Tibial nerve (tissue), 4 donors: ENCODE measurements at regions not wholly inside any gene's neighbourhood (a gene's known extent, or its start where the extent isn't known, plus 50 kb on each side); places are given as distances from the start of the nearest gene placed in this dataset.

ENCODE experiments used
- DNase-seq, 2 donors: peaks; one replicate each; pipeline ENCODE4 v3.0.0-alpha.2; 2019; ENCODE audit warnings: low spot score in 2 of 2
- H3K27ac ChIP-seq, 4 donors: fragments of 200-600 bp; sonication (generic) in 3 of 4; one replicate each; pipeline ENCODE4 v1.5.1; 2017 to 2019; ENCODE audit warnings: mild to moderate bottlenecking in 1 of 4
- H3K27me3 ChIP-seq, 2 donors: fragments of 200-600 bp; sonication (generic) in 1 of 2; one replicate each; pipeline versions ENCODE4 v1.5.1 to v1.6.0; 2017 to 2019
- H3K36me3 ChIP-seq, 3 donors: fragments of 200-600 bp; sonication (generic); one replicate each; pipeline ENCODE4 v1.5.1; 2018 to 2019
- H3K4me1 ChIP-seq, 4 donors: fragments of 200-600 bp; sonication (generic) in 3 of 4; one replicate each; pipeline ENCODE4 v1.5.1; 2017 to 2019
- H3K4me3 ChIP-seq, 4 donors: fragments of 200-600 bp; sonication (generic) in 3 of 4; one replicate each; pipeline ENCODE4 v1.5.1; 2017 to 2019; ENCODE audit warnings: mild to moderate bottlenecking in 1 of 4, moderate library complexity in 1 of 4
- H3K9me3 ChIP-seq, 4 donors: fragments of 200-600 bp; sonication (generic) in 3 of 4; one replicate each; pipeline ENCODE4 v1.5.1; 2017 to 2019
- CTCF ChIP-seq, 5 experiments: fragments of 200-600 bp in 3 of 5; fragments of 450-650 bp in 2 of 5; sonication (generic) in 3 of 5; IDR thresholded peaks; one replicate each; pipeline ENCODE4 v1.5.1; 2016 to 2019; ENCODE audit warnings: antibody characterized with exemption in 5 of 5, mild to moderate bottlenecking in 3 of 5, moderate library complexity in 2 of 5
- EP300 ChIP-seq, 2 donors: sonication (generic); formaldehyde crosslinking; IDR thresholded peaks; one replicate each; pipeline ENCODE4 v1.6.1; 2017; ENCODE audit warnings: antibody characterized with exemption in 2 of 2, mild to moderate bottlenecking in 1 of 2
- POLR2A ChIP-seq, 2 donors: fragments of 450-650 bp; IDR thresholded peaks; one replicate each; pipeline ENCODE4 v1.6.1; 2017; ENCODE audit warnings: antibody characterized with exemption in 2 of 2, mild to moderate bottlenecking in 2 of 2, moderate library complexity in 2 of 2
- WGBS, 2 donors: methylation state at CpG; one replicate each; pipeline ENCODE4 v1.1.5; 2018; 5-methylcytosine and 5-hydroxymethylcytosine counted together

GRCh38 chr3:166110102-166110501 lies 272.9 kb upstream of the BCHE start:
- no peak for DNase-seq
- Histone ChIP-seq H3K27ac (no peak overlapping the region), H3K4me1 (no peaks in the 10 kb centered on the region), H3K4me3 (no peak overlapping the region), H3K9me3 (no peaks in the 10 kb centered on the region), H3K36me3 (no peaks in the 10 kb centered on the region), H3K27me3 (no peaks in the 10 kb centered on the region)
- TF ChIP-seq CTCF (IDR thresholded peaks at IDR 0.05) (no peak), EP300 (IDR thresholded peaks at IDR 0.05) (no peak), POLR2A (IDR thresholded peaks at IDR 0.05) (no peak)
- WGBS, 2 donors: 77 to 80% methylated on average over 3 of the region's 3 CpGs

DNA sequence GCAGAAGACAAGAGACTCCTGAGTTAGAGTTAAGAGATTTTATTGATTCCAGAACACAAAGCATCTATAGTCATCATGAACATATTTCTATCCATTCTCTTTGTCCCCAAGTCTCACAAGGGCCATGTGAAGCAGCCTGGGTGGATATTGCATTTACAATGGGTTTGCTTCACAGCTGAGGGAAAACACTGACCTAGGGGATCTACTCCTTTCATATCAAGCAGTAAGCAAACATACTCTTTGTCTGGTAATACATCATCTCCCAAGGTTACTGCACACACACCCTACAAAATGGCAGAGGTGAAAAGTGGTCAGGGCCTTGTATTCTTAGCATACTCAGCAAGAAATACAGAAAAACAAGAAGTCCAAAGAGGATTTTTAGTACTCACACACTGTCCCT lies 267.7 kb upstream of the BCHE start:
- H3K27ac ChIP-seq: no peak overlapping the region
- TF ChIP-seq POLR2A (IDR thresholded peaks at IDR 0.05) (no peak), CTCF (IDR thresholded peaks at IDR 0.05) (no peak), EP300 (IDR thresholded peaks at IDR 0.05) (no peak)
- no peaks in the 10 kb centered on the region for H3K9me3 ChIP-seq
- H3K36me3 ChIP-seq: no peaks in the 10 kb centered on the region
- no peaks in the 10 kb centered on the region for H3K27me3 ChIP-seq
- DNase-seq: no peak
- no peaks in the 10 kb centered on the region for H3K4me1 ChIP-seq
- H3K4me3 ChIP-seq: no peak overlapping the region

- H3K36me3 ChIP-seq: no peaks in the 10 kb centered on the region
- TF ChIP-seq EP300 (IDR thresholded peaks at IDR 0.05) (no peak), CTCF (IDR thresholded peaks at IDR 0.05) (no peak), POLR2A (IDR thresholded peaks at IDR 0.05) (no peak)
- no peak overlapping the region for H3K27ac ChIP-seq
- H3K27me3 ChIP-seq: no peaks in the 10 kb centered on the region
- no peaks in the 10 kb centered on the region for H3K4me1 ChIP-seq
- DNase-seq: no peak
- 78 to 84% methylated on average over 1 of the region's 1 CpG for WGBS, 2 donors
- no peaks in the 10 kb centered on the region for H3K9me3 ChIP-seq
- H3K4me3 ChIP-seq: no peak overlapping the region
Observed at GRCh38 chr3:166100730-166101129, 263.5 kb upstream of the BCHE start.

DNA sequence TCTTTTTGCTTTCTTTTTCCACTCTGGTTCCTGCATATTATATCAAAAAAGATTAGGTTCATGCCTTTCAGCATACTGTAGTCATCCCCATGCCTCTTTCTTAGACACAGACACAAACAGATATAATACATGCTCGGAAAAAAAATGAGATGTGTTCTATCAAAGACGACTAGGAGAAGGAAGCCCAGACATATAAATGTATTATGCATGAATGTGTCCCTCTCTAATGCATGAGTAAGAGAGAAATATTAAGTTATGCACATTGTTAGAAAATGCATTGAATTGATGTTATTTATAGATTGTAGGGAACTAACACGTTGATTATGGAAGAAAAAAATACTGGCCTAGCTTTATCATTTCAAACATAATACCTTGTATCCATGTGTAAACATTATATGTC lies 252.4 kb upstream of the BCHE start:
- WGBS, 2 donors: 74 to 76% methylated on average over 3 of the region's 3 CpGs
- TF ChIP-seq EP300 (IDR thresholded peaks at IDR 0.05) (no peak), CTCF (IDR thresholded peaks at IDR 0.05) (no peak), POLR2A (IDR thresholded peaks at IDR 0.05) (no peak)
- no peaks in the 10 kb centered on the region for H3K9me3 ChIP-seq
- no peak overlapping the region for H3K4me3 ChIP-seq
- no peak overlapping the region for H3K27ac ChIP-seq
- H3K27me3 ChIP-seq: no peaks in the 10 kb centered on the region
- no peak for DNase-seq
- H3K36me3 ChIP-seq: no peaks in the 10 kb centered on the region
- no peaks in the 10 kb centered on the region for H3K4me1 ChIP-seq

GRCh38 chr3:166085164-166085856 lies 248.1 kb upstream of the BCHE start:
- H3K9me3 ChIP-seq: no peaks in the 10 kb centered on the region
- 84 to 90% methylated on average over 4 of the region's 4 CpGs for WGBS, 2 donors
- H3K36me3 ChIP-seq: no peaks in the 10 kb centered on the region
- H3K27me3 ChIP-seq: no peaks in the 10 kb centered on the region
- no peak for DNase-seq
- no peak overlapping the region for H3K27ac ChIP-seq
- TF ChIP-seq EP300 (IDR thresholded peaks at IDR 0.05): no peak
- no peak for TF ChIP-seq POLR2A (IDR thresholded peaks at IDR 0.05)
- no peak for TF ChIP-seq CTCF (IDR thresholded peaks at IDR 0.05)
- H3K4me1 ChIP-seq: no peaks in the 10 kb centered on the region
- no peak overlapping the region for H3K4me3 ChIP-seq
